Right ventricle myocardium inferior (tissue), 1 donor: ENCODE measurements at regions not wholly inside any gene's neighbourhood (a gene's known extent, or its start where the extent isn't known, plus 50 kb on each side); places are given as distances from the start of the nearest gene placed in this dataset.

Source experiments
- ATAC-seq: fragments of 200-7000 bp; cut with Tn5 transposase; one replicate; pipeline ENCODE4 v1.9.1; 2020; ENCODE audit warnings: mild to moderate bottlenecking, moderate library complexity
- DNase-seq: peaks from one replicate; pipeline ENCODE4 v3.0.0; 2021; ENCODE audit errors: missing footprints
- intact Hi-C: fragments of 100-400 bp; cut with DNase I; formaldehyde crosslinking; loops from one replicate; pipeline ENCODE4 v1.11.0; 2022
- donor health status: DM: no; HTN: yes; CAD: no; lungs with severe emphysema.

GRCh38 chr3:154013736-154014135 lies 107.5 kb upstream of the ARHGEF26 start:
- ATAC-seq: no peak
- intact Hi-C loops: no loop called here
- DNase-seq: no peak

DNA sequence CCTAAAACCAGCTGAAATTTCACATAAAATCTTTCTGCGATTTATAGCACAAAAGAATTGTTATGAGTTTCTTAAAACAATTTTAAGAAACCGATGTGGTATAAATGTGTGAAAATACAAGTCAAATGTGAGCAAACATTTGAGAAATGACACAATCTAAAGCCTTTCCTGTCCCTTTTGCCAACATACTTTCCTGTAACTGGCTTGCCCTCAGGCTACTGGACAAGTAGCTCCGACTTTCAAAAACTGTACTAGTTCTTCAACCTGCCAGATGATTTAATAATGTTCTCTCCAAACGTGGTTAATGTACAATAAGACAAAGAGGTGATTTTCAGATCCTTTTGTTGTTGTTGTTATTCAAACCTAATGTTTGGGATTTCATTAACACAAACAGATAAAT lies 105.9 kb upstream of the ARHGEF26 start:
- DNase-seq (no peak), ATAC-seq (no peak)
- intact Hi-C loops: no loop called here

DNA sequence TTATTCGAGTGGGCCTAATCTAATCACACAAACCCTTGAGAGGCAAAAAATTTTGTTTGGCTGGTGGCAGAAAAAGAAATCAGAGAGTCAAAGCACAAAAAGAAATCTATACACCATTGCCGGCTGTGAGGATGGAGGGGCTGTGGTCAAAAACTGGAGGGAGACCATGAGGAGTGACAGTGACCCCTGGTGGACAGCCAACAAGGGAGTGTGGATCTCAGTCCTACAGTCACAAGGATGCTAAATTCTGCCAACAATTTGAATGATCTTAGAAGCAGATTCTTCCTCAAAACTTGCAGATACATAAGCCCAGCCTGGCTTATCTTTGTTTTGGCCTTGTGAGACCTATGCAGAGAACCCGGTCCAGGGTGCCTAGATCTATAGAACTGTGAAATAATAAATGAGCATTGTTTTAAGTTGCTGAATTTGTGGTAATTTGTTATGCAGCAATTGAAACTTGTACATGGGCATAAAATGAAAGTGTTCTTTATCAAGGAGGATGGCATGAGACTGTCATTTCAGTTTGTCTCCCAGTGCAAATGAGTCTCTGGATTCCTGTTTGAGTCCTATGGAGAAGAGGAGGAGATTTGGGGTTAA lies 103.0 kb upstream of the ARHGEF26 start:
- no peak for DNase-seq
- ATAC-seq: no peak
- intact Hi-C loops: no loop called here

DNA sequence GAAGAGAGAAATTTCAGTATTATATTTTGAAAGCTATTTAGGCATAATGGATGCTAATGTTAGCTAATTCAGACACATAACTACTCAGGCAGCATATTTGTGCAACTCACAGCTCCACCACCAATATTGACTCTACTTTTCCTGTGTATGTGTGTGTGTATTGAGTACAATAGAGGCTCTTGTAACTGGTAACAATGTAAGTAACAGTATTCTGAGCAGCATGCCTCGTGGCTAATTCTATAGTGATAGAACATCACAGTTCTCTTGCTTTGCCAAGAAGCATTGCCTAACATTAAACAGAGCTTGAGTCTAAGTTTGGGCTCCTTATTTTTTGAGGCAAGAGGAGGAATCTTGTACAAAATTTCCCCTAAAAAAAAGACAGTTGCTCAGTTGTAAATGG lies 98.6 kb upstream of the ARHGEF26 start:
- no peak for ATAC-seq
- intact Hi-C loops: no loop called here
- no peak for DNase-seq

- DNase-seq: no peak
- ATAC-seq: no peak
- intact Hi-C loops: no loop called here
These were observed 98.0 kb upstream of the ARHGEF26 start for GRCh38 chr3:154023148-154023547.

- DNase-seq (no peak), ATAC-seq (no peak)
- intact Hi-C loops: no loop called here
These were observed 96.2 kb upstream of the ARHGEF26 start for GRCh38 chr3:154025007-154025406.

DNA sequence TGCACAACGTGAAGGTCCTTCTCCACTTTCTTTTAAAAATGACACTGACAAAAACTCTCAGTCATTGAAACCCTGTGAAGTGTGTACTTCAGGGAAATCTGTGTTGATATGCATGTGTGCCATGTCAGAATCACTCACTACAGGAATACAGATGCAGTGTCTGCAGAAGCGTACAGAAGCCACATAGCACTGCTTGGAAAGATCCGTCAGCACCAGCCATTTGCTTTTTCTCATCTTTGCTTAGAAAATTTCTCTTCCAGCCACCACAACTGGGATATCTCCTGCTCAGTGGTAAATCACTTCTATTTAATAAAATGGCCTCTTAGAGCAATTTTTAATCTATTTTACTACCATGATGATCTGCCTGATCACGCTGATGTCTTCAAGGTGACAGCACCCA lies 91.3 kb upstream of the ARHGEF26 start:
- DNase-seq (no peak), ATAC-seq (no peak)
- intact Hi-C loops: no loop called here

DNA sequence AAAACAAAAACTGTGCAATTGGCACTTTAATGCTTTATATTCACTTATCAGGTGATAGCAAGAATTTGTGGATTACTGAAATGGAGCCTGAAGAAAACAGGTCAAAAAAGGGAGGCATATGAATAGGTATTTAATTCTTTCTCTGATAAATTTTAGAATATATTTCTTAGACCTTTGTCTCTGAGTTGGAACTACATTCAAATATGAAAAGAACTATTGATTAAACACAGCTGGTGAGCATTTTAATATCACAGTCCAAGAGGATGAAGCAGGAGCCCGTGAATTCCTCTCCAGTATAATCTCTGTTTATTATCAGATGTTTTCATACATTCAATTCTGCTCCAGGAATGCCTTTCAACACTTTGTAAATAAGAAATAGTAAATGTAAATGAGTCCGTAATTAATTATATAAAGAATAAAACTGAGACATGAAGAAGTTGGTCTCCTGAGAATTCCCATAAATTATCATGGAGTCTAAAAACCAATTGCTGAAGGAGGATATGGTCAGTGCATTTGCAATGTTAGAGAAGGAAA lies 86.3 kb upstream of the ARHGEF26 start:
- ATAC-seq (no peak), DNase-seq (no peak)
- intact Hi-C loops: no loop called here

DNA sequence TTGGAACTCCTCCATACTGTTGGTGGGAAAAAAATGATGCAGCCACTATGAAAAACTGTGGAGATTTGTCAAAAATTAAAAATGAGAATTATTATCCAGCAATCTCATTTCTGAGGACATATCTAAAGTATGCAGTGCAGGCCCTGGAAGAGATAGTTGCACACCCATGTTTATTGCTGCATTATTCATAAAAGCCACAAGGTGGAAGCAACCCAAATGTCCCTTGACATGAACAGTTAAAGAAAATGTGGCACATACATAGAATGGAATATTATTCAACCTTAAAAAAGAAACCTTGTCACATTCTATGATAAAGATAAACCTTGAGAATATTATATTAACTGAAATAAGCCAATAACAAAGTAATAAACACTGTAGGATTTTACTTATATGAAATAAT lies 80.9 kb upstream of the ARHGEF26 start:
- ATAC-seq (no peak), DNase-seq (no peak)
- intact Hi-C loops: no loop called here

DNA sequence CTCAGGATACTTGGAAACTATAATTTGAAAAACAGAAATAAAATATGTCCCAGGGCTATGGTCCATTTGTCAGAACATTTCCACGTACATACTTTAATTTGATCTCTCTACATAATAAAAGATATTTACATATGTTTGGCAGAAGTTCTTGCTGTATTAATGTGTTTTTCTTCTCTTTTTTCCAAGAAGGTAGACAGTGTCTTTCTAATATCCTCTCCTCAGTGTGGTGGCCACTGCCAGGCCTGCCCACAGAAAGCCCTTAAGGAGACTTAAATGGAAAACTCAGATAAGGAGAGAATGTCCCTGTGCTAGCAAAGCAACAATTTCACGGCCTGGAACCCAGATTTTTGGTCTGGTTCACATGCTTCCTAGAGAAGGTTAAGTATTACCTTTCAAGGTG lies 76.5 kb upstream of the ARHGEF26 start:
- no peak for ATAC-seq
- DNase-seq: no peak
- intact Hi-C loops: no loop called here

DNA sequence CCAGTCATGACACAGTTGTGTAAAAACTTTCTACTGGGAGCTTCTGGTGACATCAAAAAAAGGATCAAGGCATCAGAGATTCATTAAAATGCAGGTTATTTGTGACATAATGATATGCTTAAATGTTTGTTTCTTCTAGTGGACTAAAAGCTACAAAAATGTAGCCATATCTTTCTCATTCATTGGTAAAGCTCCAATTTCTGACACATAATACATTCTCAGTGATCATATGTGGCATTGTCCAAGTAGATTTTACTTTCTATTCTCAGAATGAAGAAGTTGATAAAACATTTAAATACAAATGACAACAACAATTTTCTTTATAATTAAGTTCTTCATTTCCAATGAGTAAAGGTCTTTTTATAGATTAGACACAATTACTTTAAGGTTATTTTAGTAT lies 71.0 kb upstream of the ARHGEF26 start:
- ATAC-seq (no peak), DNase-seq (no peak)
- intact Hi-C loops: no loop called here

DNA sequence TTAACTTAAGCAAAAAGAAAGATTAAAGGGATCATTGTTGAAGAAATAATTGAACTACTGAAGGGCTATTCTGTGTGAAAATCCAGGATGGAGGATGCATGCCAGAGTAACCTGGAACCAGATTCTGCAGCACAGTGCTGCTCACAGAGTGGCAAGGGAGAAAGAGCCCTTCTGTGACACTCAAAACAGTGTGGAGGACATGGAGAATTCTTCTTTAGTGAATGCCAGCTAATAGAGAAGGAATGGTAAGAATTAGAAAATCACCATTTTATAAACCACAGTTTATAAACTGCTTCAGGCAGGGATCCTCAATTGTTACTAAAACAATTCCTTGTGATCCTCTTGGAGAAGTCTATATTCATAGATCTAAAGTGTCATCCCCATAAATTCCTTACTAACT lies 70.4 kb upstream of the ARHGEF26 start:
- no peak for DNase-seq
- no peak for ATAC-seq
- intact Hi-C loops: no loop called here

- DNase-seq (no peak), ATAC-seq (no peak)
- intact Hi-C loops: no loop called here
These were observed 61.4 kb upstream of the ARHGEF26 start for GRCh38 chr3:154059833-154060232.

- intact Hi-C loops: no loop called here
- peak; percentile 86 for ATAC-seq
- DNase-seq: no peak
These were observed 60.8 kb upstream of the ARHGEF26 start for GRCh38 chr3:154060238-154061000.

- intact Hi-C loops: no loop called here
- ATAC-seq (no peak), DNase-seq (no peak)
These were observed 60.2 kb upstream of the ARHGEF26 start for GRCh38 chr3:154061001-154061370.

GRCh38 chr3:154062513-154062912 lies 58.7 kb upstream of the ARHGEF26 start:
- no peak for ATAC-seq
- no peak for DNase-seq
- intact Hi-C loops: no loop called here

DNA sequence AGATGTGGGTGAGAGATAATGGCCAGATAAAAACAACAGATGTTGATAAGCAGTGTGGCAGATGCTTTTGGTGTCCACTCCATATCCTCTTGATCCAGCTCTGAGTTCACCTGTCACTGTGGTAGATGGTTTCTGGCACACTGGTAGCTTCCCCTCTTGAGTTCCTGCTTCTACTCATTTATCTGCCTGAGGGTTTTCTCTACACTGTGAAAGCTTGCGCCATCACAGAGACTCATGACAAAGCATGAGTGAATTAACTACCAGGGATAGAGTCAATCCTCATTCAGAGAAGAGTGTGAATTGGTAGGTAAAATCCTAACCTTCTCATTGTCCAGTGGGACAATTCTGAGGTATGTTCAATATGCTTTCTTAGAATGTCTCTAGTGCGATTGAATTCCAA lies 50.0 kb upstream of the ARHGEF26 start:
- no peak for DNase-seq
- intact Hi-C loops: no loop called here
- ATAC-seq: no peak
